ENCODE measurements at regions not wholly inside any gene's neighbourhood (a gene's known extent, or its start where the extent isn't known, plus 50 kb on each side); places are given as distances from the start of the nearest gene placed in this dataset.

GRCh38 chr1:193513032-193513431 lies 326.6 kb upstream of the B3GALT2 start:
- DNase-seq (no peak), ATAC-seq (no peak)
- Histone ChIP-seq H3K27me3 (no peaks in the 10 kb centered on the region), H3K9me3 (peaks cover 0 to 7% (median 0%) of the 10 kb centered on the region in 12 donors), H3K27ac (no peak overlapping the region), H3K36me3 (no peaks in the 10 kb centered on the region), H3K4me1 (no peaks in the 10 kb centered on the region), H3K4me3 (no peak overlapping the region)
- TF ChIP-seq CTCF (IDR thresholded peaks at IDR 0.05) (no peak), POLR2A (IDR thresholded peaks at IDR 0.05) (no peak)
- intact Hi-C loops (cut with DNase I), result no loop called here
- WGBS, 4 donors, result 96 to 100% (median 97%) methylated on average over 2 of the region's 2 CpGs

- Histone ChIP-seq H3K4me1 (no peaks in the 10 kb centered on the region), H3K4me3 (no peak overlapping the region), H3K36me3 (no peaks in the 10 kb centered on the region), H3K9me3 (no peaks in the 10 kb centered on the region), H3K27ac (no peak overlapping the region), H3K27me3 (peaks cover 0 to 3% (median 0%) of the 10 kb centered on the region in 9 donors)
- no peak for ATAC-seq
- intact Hi-C loops (cut with DNase I), result no loop called here
- no peak for DNase-seq
- no peak for TF ChIP-seq POLR2A (IDR thresholded peaks at IDR 0.05)
- no peak for TF ChIP-seq CTCF (IDR thresholded peaks at IDR 0.05)
Observed at GRCh38 chr1:193504920-193505319, 318.5 kb upstream of the B3GALT2 start.

- DNase-seq (no peak), ATAC-seq (no peak)
- Histone ChIP-seq H3K9me3 (no peaks in the 10 kb centered on the region), H3K27me3 (peaks cover 0 to 3% (median 0%) of the 10 kb centered on the region in 9 donors), H3K4me3 (no peak overlapping the region), H3K27ac (no peak overlapping the region), H3K36me3 (no peaks in the 10 kb centered on the region), H3K4me1 (peaks cover 0 to 5% (median 0%) of the 10 kb centered on the region in 12 donors)
- no peak for TF ChIP-seq CTCF (IDR thresholded peaks at IDR 0.05)
- intact Hi-C loops (cut with DNase I), result no loop called here
- 35 to 50% (median 43%) methylated on average over 7 of the region's 7 CpGs for WGBS, 4 donors
Observed at GRCh38 chr1:193498088-193498655, 311.8 kb upstream of the B3GALT2 start.

GRCh38 chr1:193494368-193494767 lies 308.0 kb upstream of the B3GALT2 start:
- DNase-seq (no peak), ATAC-seq (no peak)
- TF ChIP-seq CTCF (IDR thresholded peaks at IDR 0.05) (no peak), POLR2A (IDR thresholded peaks at IDR 0.05) (no peak)
- Histone ChIP-seq H3K4me1 (peaks cover 0 to 5% (median 0%) of the 10 kb centered on the region in 12 donors), H3K36me3 (no peaks in the 10 kb centered on the region), H3K27ac (no peak overlapping the region), H3K27me3 (no peaks in the 10 kb centered on the region), H3K4me3 (no peak overlapping the region), H3K9me3 (peaks cover 0 to 7% (median 0%) of the 10 kb centered on the region in 12 donors)
- intact Hi-C loops (cut with DNase I), result no loop called here
- 43 to 48% (median 46%) methylated on average over 2 of the region's 2 CpGs for WGBS, 4 donors

All from heart left ventricle (tissue), 16 donors.